ENCODE measurements at regions not wholly inside any gene's neighbourhood (a gene's known extent, or its start where the extent isn't known, plus 50 kb on each side); places are given as distances from the start of the nearest gene placed in this dataset.

- no peak overlapping the region for H3K27ac ChIP-seq (ENCODE audit: low read depth in 1 of 2, low read length in 2 of 2)
- WGBS, result 50% methylated on average over 1 of the region's 1 CpG
- no peaks in the 10 kb centered on the region for H3K4me1 ChIP-seq (ENCODE audit: control insufficient read depth in 4 of 4, insufficient read depth in 4 of 4, low read length in 3 of 4)
- H3K27me3 ChIP-seq (ENCODE audit: control insufficient read depth in 4 of 4, insufficient read depth in 4 of 4, low read length in 3 of 4), result no peaks in the 10 kb centered on the region
- H3K36me3 ChIP-seq (ENCODE audit: control insufficient read depth in 4 of 4, insufficient read depth in 3 of 4, low read depth in 1 of 4, low read length in 3 of 4), result no peaks in the 10 kb centered on the region
- no peak overlapping the region for H3K9ac ChIP-seq (ENCODE audit: low read depth in 1 of 2, low read length in 2 of 2)
- no peak for DNase-seq (ENCODE audit: low spot score)
- no peaks in the 10 kb centered on the region for H3K9me3 ChIP-seq (ENCODE audit: control insufficient read depth in 4 of 4, low read length in 3 of 4)
- no peak for TF ChIP-seq RAD21 (IDR thresholded peaks at IDR 0.05)
- TF ChIP-seq REST (IDR thresholded peaks at IDR 0.05), result no peak
- TF ChIP-seq YY1 (IDR thresholded peaks at IDR 0.05), result no peak
- TF ChIP-seq RXRA (IDR thresholded peaks at IDR 0.05), result no peak
- no peak for TF ChIP-seq MAX (IDR thresholded peaks at IDR 0.05)
- no peak overlapping the region for H3K4me3 ChIP-seq (ENCODE audit: low read depth in 1 of 3, low read length in 3 of 3)
Measured at GRCh38 chr7:113805976-113806375, 112.8 kb downstream of the PPP1R3A start.

GRCh38 chr7:113804475-113805095 lies 114.2 kb downstream of the PPP1R3A start:
- no peak for DNase-seq (ENCODE audit: low spot score)
- peaks cover 0 to 3% (median 0%) of the 10 kb centered on the region in 4 donors for H3K27me3 ChIP-seq (ENCODE audit: control insufficient read depth in 4 of 4, insufficient read depth in 4 of 4, low read length in 3 of 4)
- no peaks in the 10 kb centered on the region for H3K36me3 ChIP-seq (ENCODE audit: control insufficient read depth in 4 of 4, insufficient read depth in 3 of 4, low read depth in 1 of 4, low read length in 3 of 4)
- WGBS, result 75% methylated on average over 6 of the region's 6 CpGs
- H3K9ac ChIP-seq (ENCODE audit: low read depth in 1 of 2, low read length in 2 of 2), result no peak overlapping the region
- H3K4me3 ChIP-seq (ENCODE audit: low read depth in 1 of 3, low read length in 3 of 3), result no peak overlapping the region
- TF ChIP-seq RXRA (IDR thresholded peaks at IDR 0.05), result no peak
- no peak for TF ChIP-seq EGR1 (IDR thresholded peaks at IDR 0.05; ENCODE audit: low read depth in 2 of 2)
- TF ChIP-seq CTCF (IDR thresholded peaks at IDR 0.05; ENCODE audit: low read depth, low read length, missing input control), result no peak
- TF ChIP-seq HNF4A (conservative IDR thresholded peaks at IDR 0.05), result no peak
- no peak for TF ChIP-seq SP1 (IDR thresholded peaks at IDR 0.05)
- TF ChIP-seq FOXA1 (IDR thresholded peaks at IDR 0.05), result no peak
- TF ChIP-seq YY1 (IDR thresholded peaks at IDR 0.05), result no peak
- TF ChIP-seq FOXA2 (IDR thresholded peaks at IDR 0.05), result no peak
- TF ChIP-seq NR2F2 (IDR thresholded peaks at IDR 0.05), result no peak
- H3K4me1 ChIP-seq (ENCODE audit: control insufficient read depth in 4 of 4, insufficient read depth in 4 of 4, low read length in 3 of 4), result no peaks in the 10 kb centered on the region
- H3K9me3 ChIP-seq (ENCODE audit: control insufficient read depth in 4 of 4, low read length in 3 of 4), result no peaks in the 10 kb centered on the region
- H3K27ac ChIP-seq (ENCODE audit: low read depth in 1 of 2, low read length in 2 of 2), result no peak overlapping the region

- no peak overlapping the region for H3K4me3 ChIP-seq (ENCODE audit: low read depth in 1 of 3, low read length in 3 of 3)
- no peak overlapping the region for H3K27ac ChIP-seq (ENCODE audit: low read depth in 1 of 2, low read length in 2 of 2)
- no peak overlapping the region for H3K9ac ChIP-seq (ENCODE audit: low read depth in 1 of 2, low read length in 2 of 2)
- peaks cover 0 to 3% (median 0%) of the 10 kb centered on the region in 4 donors for H3K27me3 ChIP-seq (ENCODE audit: control insufficient read depth in 4 of 4, insufficient read depth in 4 of 4, low read length in 3 of 4)
- 63% methylated on average over 1 of the region's 1 CpG for WGBS
- H3K36me3 ChIP-seq (ENCODE audit: control insufficient read depth in 4 of 4, insufficient read depth in 3 of 4, low read depth in 1 of 4, low read length in 3 of 4), result no peaks in the 10 kb centered on the region
- H3K9me3 ChIP-seq (ENCODE audit: control insufficient read depth in 4 of 4, low read length in 3 of 4), result no peaks in the 10 kb centered on the region
- no peak for DNase-seq (ENCODE audit: low spot score)
- no peaks in the 10 kb centered on the region for H3K4me1 ChIP-seq (ENCODE audit: control insufficient read depth in 4 of 4, insufficient read depth in 4 of 4, low read length in 3 of 4)
- TF ChIP-seq YY1 (IDR thresholded peaks at IDR 0.05) (no peak), GABPA (IDR thresholded peaks at IDR 0.05 in 1 of 2, conservative IDR thresholded peaks at IDR 0.05 in 1 of 2) (no peak), REST (IDR thresholded peaks at IDR 0.05) (no peak), EGR1 (IDR thresholded peaks at IDR 0.05; ENCODE audit: low read depth in 2 of 2) (no peak), CTCF (IDR thresholded peaks at IDR 0.05; ENCODE audit: low read depth, low read length, missing input control) (no peak), FOXA2 (IDR thresholded peaks at IDR 0.05) (no peak), JUND (IDR thresholded peaks at IDR 0.05) (no peak), RXRA (IDR thresholded peaks at IDR 0.05) (no peak), HNF4G (IDR thresholded peaks at IDR 0.05) (no peak), NR2F2 (IDR thresholded peaks at IDR 0.05) (no peak), RAD21 (IDR thresholded peaks at IDR 0.05) (no peak)
Measured at GRCh38 chr7:113801751-113802150, 117.1 kb downstream of the PPP1R3A start.

Data from liver (tissue), 8 donors.